Esophagus muscularis mucosa (tissue), 4 donors: ENCODE measurements at regions not wholly inside any gene's neighbourhood (a gene's known extent, or its start where the extent isn't known, plus 50 kb on each side); places are given as distances from the start of the nearest gene placed in this dataset.
A peak's percentile ranks its signal among the peaks of the same experiment; 100 is the strongest.

Source experiments
- DNase-seq: peaks from one replicate; pipeline ENCODE4 v3.0.0-alpha.2; 2017; ENCODE audit errors: extremely low spot score
- H3K27ac ChIP-seq, 4 donors: fragments of 200-600 bp; sonication (generic); replicated peaks in 1 of 4; 1 replicate in 3 of 4; 2 replicates in 1 of 4; pipeline ENCODE4 v1.5.1; 2016 to 2019; ENCODE audit warnings: mild to moderate bottlenecking in 1 of 4
- H3K27me3 ChIP-seq, 4 donors: fragments of 200-600 bp; sonication (generic); one replicate each; pipeline versions ENCODE4 v1.5.1 to v1.6.0; 2016 to 2019
- H3K36me3 ChIP-seq, 4 donors: fragments of 200-600 bp; sonication (generic); one replicate each; pipeline ENCODE4 v1.5.1; 2016 to 2019
- H3K4me1 ChIP-seq, 4 donors: fragments of 200-600 bp; sonication (generic); one replicate each; pipeline ENCODE4 v1.5.1; 2016 to 2019
- H3K4me3 ChIP-seq, 4 donors: fragments of 200-600 bp; sonication (generic); 1 replicate in 2 of 4; 2 replicates in 2 of 4; pipeline ENCODE4 v1.5.1; 2016 to 2019; ENCODE audit warnings: mild to moderate bottlenecking in 4 of 4, moderate library complexity in 1 of 4
- H3K9me3 ChIP-seq, 4 donors: fragments of 200-600 bp; sonication (generic); 1 replicate in 3 of 4; 2 replicates in 1 of 4; pipeline ENCODE4 v1.5.1; 2016 to 2019
- EP300 ChIP-seq: sonication (generic); formaldehyde crosslinking; IDR thresholded peaks from one replicate; pipeline ENCODE4 v1.6.1; 2017; ENCODE audit warnings: antibody characterized with exemption
- POLR2A ChIP-seq: fragments of 450-650 bp; IDR thresholded peaks from one replicate; pipeline ENCODE4 v1.6.1; 2017; ENCODE audit warnings: antibody characterized with exemption, moderate library complexity, mild to moderate bottlenecking, low read depth
- POLR2AphosphoS5 ChIP-seq, 2 donors: sonication (generic); formaldehyde crosslinking; IDR thresholded peaks; one replicate each; pipeline ENCODE4 v1.6.1; 2017; ENCODE audit warnings: antibody characterized with exemption in 2 of 2
- WGBS: methylation state at CpG from one replicate; pipeline ENCODE4 v1.1.5; 2018; 5-methylcytosine and 5-hydroxymethylcytosine counted together
- intact Hi-C: fragments of 100-400 bp; cut with DNase I; formaldehyde crosslinking; loops from one replicate; pipeline ENCODE4 v1.15.1; 2023
- TF ChIP-seq, protein P1 (sequence below), 3 experiments: fragments of 200-600 bp in 2 of 3; fragments of 450-650 bp in 1 of 3; sonication (generic) in 2 of 3; IDR thresholded peaks; one replicate each; pipeline ENCODE4 v1.5.1; 2017 to 2019; ENCODE audit warnings: antibody characterized with exemption in 3 of 3, mild to moderate bottlenecking in 2 of 3, moderate library complexity in 1 of 3

DNA sequence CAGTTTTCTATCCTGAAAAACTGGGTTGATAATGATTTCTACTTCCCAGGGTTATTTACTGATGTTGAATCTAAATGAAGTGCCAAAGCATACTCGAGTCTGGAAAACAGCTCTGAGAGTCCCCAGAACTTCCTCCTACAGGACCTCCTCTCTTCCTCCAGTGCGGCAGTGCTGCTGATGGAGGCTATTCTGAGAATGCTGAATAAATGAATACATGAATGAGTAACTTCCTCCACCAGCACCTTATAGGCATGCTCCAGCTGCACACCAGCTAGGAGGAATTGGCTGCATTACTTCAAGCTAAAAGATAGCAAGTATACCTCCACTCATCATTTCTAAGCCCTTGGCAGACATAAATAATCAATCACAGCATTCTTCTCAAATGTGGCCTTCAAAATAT, 448.8 kb upstream of the CCDC196 start:
- 65% methylated on average over 2 of the region's 2 CpGs for WGBS
- Histone ChIP-seq H3K27me3 (no peaks in the 10 kb centered on the region), H3K4me1 (peaks cover 0 to 8% (median 0%) of the 10 kb centered on the region in 4 donors), H3K4me3 (no peak overlapping the region), H3K27ac (no peak overlapping the region), H3K36me3 (no peaks in the 10 kb centered on the region), H3K9me3 (peaks cover 0 to 8% (median 2%) of the 10 kb centered on the region in 4 donors)
- intact Hi-C loops = no loop called here
- TF ChIP-seq POLR2A = no peak
- TF ChIP-seq, protein P1, sequence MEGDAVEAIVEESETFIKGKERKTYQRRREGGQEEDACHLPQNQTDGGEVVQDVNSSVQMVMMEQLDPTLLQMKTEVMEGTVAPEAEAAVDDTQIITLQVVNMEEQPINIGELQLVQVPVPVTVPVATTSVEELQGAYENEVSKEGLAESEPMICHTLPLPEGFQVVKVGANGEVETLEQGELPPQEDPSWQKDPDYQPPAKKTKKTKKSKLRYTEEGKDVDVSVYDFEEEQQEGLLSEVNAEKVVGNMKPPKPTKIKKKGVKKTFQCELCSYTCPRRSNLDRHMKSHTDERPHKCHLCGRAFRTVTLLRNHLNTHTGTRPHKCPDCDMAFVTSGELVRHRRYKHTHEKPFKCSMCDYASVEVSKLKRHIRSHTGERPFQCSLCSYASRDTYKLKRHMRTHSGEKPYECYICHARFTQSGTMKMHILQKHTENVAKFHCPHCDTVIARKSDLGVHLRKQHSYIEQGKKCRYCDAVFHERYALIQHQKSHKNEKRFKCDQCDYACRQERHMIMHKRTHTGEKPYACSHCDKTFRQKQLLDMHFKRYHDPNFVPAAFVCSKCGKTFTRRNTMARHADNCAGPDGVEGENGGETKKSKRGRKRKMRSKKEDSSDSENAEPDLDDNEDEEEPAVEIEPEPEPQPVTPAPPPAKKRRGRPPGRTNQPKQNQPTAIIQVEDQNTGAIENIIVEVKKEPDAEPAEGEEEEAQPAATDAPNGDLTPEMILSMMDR (IDR thresholded peaks at IDR 0.05) = no peak
- no peak for DNase-seq

DNA sequence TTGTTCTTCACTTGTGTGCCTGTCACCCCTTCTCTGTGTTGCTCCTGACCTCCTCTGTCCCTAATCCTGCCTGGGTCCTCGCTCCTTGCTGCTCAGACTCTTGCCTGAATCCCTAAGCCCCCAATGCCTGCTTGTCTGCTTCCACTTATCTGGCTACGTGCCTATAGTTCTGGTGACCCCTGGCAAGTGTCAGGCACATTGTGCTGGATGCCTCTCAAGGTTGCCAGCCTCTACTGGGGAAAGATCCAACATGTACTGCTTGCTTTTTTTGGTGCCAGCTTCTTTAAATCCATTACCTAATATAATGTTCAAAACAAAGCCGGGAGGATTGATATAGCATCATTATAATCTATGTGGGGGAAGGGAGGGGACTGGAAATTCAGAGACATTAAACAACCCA, 448.0 kb upstream of the CCDC196 start:
- DNase-seq = no peak
- Histone ChIP-seq H3K4me1 (peaks cover 0 to 8% (median 0%) of the 10 kb centered on the region in 4 donors), H3K36me3 (no peaks in the 10 kb centered on the region), H3K9me3 (no peaks in the 10 kb centered on the region), H3K27ac (peak overlapping the region in 2 of 4 donors; percentile 48 to 51), H3K27me3 (no peaks in the 10 kb centered on the region), H3K4me3 (no peak overlapping the region)
- intact Hi-C loops = no loop called here
- whole genome bisulfite sequencing = 90% methylated on average over 2 of the region's 3 CpGs
- TF ChIP-seq POLR2A (no peak), POLR2AphosphoS5 (IDR thresholded peaks at IDR 0.05) (no peak), EP300 (no peak)
- TF ChIP-seq, protein P1 (IDR thresholded peaks at IDR 0.05) = no peak

DNA sequence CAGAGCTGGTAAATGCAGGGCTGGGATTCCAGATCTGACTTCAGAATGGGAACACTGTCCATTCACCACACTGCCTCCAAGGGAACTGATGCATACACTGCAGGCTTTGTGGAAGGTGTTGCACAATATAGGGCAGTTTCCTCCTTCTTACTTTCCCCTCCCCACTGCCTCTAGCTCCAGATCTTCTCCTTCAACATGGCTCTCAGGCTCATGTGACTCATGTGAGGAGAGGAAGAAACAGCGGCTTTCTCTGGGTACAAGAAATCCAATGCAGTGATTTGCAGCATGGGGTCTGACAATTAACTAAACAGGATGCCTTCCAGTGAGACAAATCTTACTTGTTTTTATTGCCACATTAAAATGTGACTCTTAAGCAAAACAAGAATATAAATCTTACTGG, 447.6 kb upstream of the CCDC196 start:
- Histone ChIP-seq H3K27ac (no peak overlapping the region), H3K9me3 (no peaks in the 10 kb centered on the region), H3K27me3 (no peaks in the 10 kb centered on the region), H3K36me3 (no peaks in the 10 kb centered on the region), H3K4me1 (peaks cover 0 to 8% (median 0%) of the 10 kb centered on the region in 4 donors), H3K4me3 (no peak overlapping the region)
- TF ChIP-seq POLR2AphosphoS5 (IDR thresholded peaks at IDR 0.05) (peak in 1 of 2 donors; percentile 25), EP300 (no peak)
- 87% methylated on average over 1 of the region's 1 CpG for WGBS
- intact Hi-C loops = no loop called here
- DNase-seq = no peak

DNA sequence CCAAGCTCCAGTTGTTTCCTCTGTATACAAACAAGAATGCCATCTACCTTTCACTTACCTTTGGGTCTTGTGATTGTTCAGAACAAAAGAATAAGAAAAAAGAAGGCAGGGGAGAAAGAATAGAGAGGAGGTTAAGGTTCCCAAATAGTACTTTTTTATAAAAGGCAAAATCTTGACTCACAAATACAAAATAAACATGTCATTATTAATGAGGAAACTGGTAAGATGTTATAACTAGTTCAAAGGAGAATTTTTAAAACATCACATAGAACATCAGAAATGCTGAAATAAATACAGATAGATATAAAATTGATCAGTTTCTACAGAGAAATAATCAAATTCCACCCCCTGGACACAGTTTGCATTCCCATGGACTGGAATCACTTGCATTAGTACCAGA, 446.7 kb upstream of the CCDC196 start:
- intact Hi-C loops = no loop called here
- no peaks in the 10 kb centered on the region for H3K36me3 ChIP-seq
- no peak overlapping the region for H3K4me3 ChIP-seq
- H3K27ac ChIP-seq = no peak overlapping the region
- no peak for TF ChIP-seq EP300
- no peak for TF ChIP-seq POLR2AphosphoS5 (IDR thresholded peaks at IDR 0.05)
- TF ChIP-seq, protein P1 (IDR thresholded peaks at IDR 0.05) = no peak
- TF ChIP-seq POLR2A = no peak
- peaks cover 0 to 8% (median 0%) of the 10 kb centered on the region in 4 donors for H3K4me1 ChIP-seq
- DNase-seq = no peak
- H3K27me3 ChIP-seq = no peaks in the 10 kb centered on the region
- no peaks in the 10 kb centered on the region for H3K9me3 ChIP-seq

DNA sequence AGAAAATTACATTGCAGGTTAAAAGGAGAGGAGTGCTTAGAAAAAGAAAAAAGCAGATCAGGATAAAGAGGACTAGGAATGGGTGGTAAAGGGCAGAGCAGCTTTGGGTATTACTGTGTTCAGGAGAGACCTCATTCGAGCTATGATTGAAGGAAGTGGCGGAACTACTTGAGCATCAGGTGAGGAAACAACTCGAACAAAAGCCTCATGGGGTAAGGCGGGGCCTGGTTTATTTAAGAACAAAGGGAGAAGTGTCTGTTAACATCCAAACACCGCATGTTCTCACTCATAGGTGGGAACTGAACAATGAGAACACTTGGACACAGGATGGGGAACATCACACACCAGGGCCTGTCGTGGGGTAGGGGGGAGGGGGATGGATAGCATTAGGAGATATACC, 444.6 kb upstream of the CCDC196 start:
- intact Hi-C loops = no loop called here
- no peak for TF ChIP-seq EP300
- no peak for TF ChIP-seq POLR2AphosphoS5 (IDR thresholded peaks at IDR 0.05)
- TF ChIP-seq, protein P1 (IDR thresholded peaks at IDR 0.05) = no peak
- TF ChIP-seq POLR2A = no peak

More for the DNA sequence above, 444.6 kb upstream of the CCDC196 start:
- H3K27me3 ChIP-seq = no peaks in the 10 kb centered on the region
- WGBS = 82% methylated on average over 6 of the region's 6 CpGs
- DNase-seq = no peak
- no peak overlapping the region for H3K4me3 ChIP-seq
- peaks cover 0 to 8% (median 0%) of the 10 kb centered on the region in 4 donors for H3K4me1 ChIP-seq
- H3K36me3 ChIP-seq = no peaks in the 10 kb centered on the region
- no peaks in the 10 kb centered on the region for H3K9me3 ChIP-seq
- H3K27ac ChIP-seq = no peak overlapping the region
